Spleen (tissue), 11 donors: ENCODE measurements at regions not wholly inside any gene's neighbourhood (a gene's known extent, or its start where the extent isn't known, plus 50 kb on each side); places are given as distances from the start of the nearest gene placed in this dataset.
A peak's percentile ranks its signal among the peaks of the same experiment; 100 is the strongest.

Experiments used
- DNase-seq: peaks from one replicate; pipeline ENCODE4 v3.0.0-alpha.2; 2020
- H3K27ac ChIP-seq, 8 donors: fragments of 200-600 bp; sonication (generic) in 7 of 8; 1 replicate in 4 of 8; 2 replicates in 4 of 8; pipeline versions ENCODE4 v1.5.0 to v1.8.0; 2016 to 2021; ENCODE audit warnings: inconsistent platforms in 4 of 8, mild to moderate bottlenecking in 4 of 8, moderate library complexity in 1 of 8
- H3K27me3 ChIP-seq, 7 donors: fragments of 200-600 bp; sonication (generic) in 6 of 7; replicated peaks in 1 of 7; 1 replicate in 4 of 7; 2 replicates in 3 of 7; pipeline versions ENCODE4 v1.5.0 to v1.8.0; 2016 to 2021; ENCODE audit warnings: inconsistent platforms in 3 of 7, mild to moderate bottlenecking in 1 of 7
- H3K36me3 ChIP-seq, 6 donors: fragments of 200-600 bp; sonication (generic) in 5 of 6; 1 replicate in 4 of 6; 2 replicates in 2 of 6; pipeline versions ENCODE4 v1.5.0 to v1.8.0; 2016 to 2021; ENCODE audit warnings: inconsistent platforms in 2 of 6
- H3K4me1 ChIP-seq, 6 donors: fragments of 200-600 bp; sonication (generic) in 5 of 6; 1 replicate in 3 of 6; 2 replicates in 3 of 6; pipeline versions ENCODE4 v1.5.0 to v1.8.0; 2016 to 2021; ENCODE audit warnings: inconsistent platforms in 3 of 6
- H3K4me3 ChIP-seq, 8 donors: fragments of 200-600 bp; sonication (generic) in 7 of 8; 1 replicate in 4 of 8; 2 replicates in 4 of 8; pipeline versions ENCODE4 v1.5.0 to v1.8.0; 2016 to 2021; ENCODE audit warnings: inconsistent platforms in 4 of 8, mild to moderate bottlenecking in 4 of 8, moderate library complexity in 2 of 8
- H3K9me3 ChIP-seq, 8 donors: fragments of 200-600 bp; sonication (generic) in 7 of 8; 1 replicate in 4 of 8; 2 replicates in 4 of 8; pipeline versions ENCODE4 v1.5.0 to v1.8.0; 2016 to 2021; ENCODE audit warnings: inconsistent platforms in 4 of 8
- POLR2A ChIP-seq, 3 donors: fragments of 450-650 bp; IDR thresholded peaks; one replicate each; pipeline ENCODE4 v1.5.1; 2017; ENCODE audit warnings: antibody characterized with exemption in 3 of 3, mild to moderate bottlenecking in 1 of 3
- POLR2AphosphoS5 ChIP-seq, 3 donors: sonication (generic); formaldehyde crosslinking; IDR thresholded peaks; one replicate each; pipeline ENCODE4 v1.5.1; 2017; ENCODE audit warnings: antibody characterized with exemption in 3 of 3
- WGBS, 5 donors: extraction: QIAGEN DNeasy Blood & Tissue Kit in 3 of 5; methylation state at CpG; one replicate each; pipeline versions ENCODE4 v1.1.5 to v1.1.7; 2013 to 2018; 5-methylcytosine and 5-hydroxymethylcytosine counted together
- intact Hi-C: fragments of 100-400 bp; cut with DNase I; formaldehyde crosslinking; loops from one replicate; pipeline ENCODE4 v1.15.0; 2023; ENCODE audit warnings: low total_unique reads
- TF ChIP-seq, protein P1 (sequence below), 11 experiments: fragments of 200-600 bp in 7 of 11; fragments of 450-650 bp in 4 of 11; sonication (generic) in 4 of 11; IDR thresholded peaks in 8 of 11; conservative IDR thresholded peaks in 3 of 11; 1 replicate in 7 of 11; 2 replicates in 4 of 11; pipeline versions ENCODE4 v1.4.0 to v1.8.0; 2016 to 2021; ENCODE audit warnings: antibody characterized with exemption in 11 of 11, inconsistent platforms in 4 of 11, mild to moderate bottlenecking in 1 of 11
- donor health status: healthy with polysubstance abuse.
- donor health status: DM: no; HTN: no; CAD: no; lungs with moderate emphysema.
- donor health status: DM: no; HTN: no; CAD: no.
- donor health status: Bipolar disorder and iron deficiency.
- donor health status: healthy.
- donor health status: DM: no; HTN: no; CAD: no.
- donor health status: DM: yes; HTN: yes; CAD: no.

DNA sequence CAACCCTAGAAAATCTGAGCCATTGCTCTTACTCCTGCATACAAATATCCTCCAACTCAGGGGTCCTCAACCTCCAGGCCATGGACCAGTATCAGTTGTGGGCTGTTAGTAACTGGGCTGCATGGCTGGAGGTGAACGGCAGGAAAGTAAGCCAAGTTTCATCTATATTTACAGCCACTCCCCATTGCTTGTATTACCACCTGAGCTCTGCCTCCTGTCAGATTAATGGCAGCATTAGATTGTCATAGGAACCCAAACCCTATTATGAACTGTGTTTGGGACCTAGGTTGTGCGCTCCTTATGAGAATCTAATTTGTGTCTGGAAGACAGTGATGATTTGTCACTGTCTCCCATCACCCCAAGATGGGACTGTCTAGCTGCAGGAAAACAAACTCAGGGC lies 246.5 kb upstream of the CDIN1 start:
- Histone ChIP-seq H3K27ac (no peak overlapping the region), H3K9me3 (peaks cover 0 to 17% (median 10%) of the 10 kb centered on the region in 8 donors), H3K4me1 (no peaks in the 10 kb centered on the region), H3K27me3 (no peaks in the 10 kb centered on the region), H3K4me3 (no peak overlapping the region), H3K36me3 (no peaks in the 10 kb centered on the region)
- WGBS, 5 donors: 90 to 97% (median 94%) methylated on average over 2 of the region's 2 CpGs
- TF ChIP-seq POLR2A (IDR thresholded peaks at IDR 0.05) (no peak), POLR2AphosphoS5 (IDR thresholded peaks at IDR 0.05) (no peak)
- TF ChIP-seq, protein P1, sequence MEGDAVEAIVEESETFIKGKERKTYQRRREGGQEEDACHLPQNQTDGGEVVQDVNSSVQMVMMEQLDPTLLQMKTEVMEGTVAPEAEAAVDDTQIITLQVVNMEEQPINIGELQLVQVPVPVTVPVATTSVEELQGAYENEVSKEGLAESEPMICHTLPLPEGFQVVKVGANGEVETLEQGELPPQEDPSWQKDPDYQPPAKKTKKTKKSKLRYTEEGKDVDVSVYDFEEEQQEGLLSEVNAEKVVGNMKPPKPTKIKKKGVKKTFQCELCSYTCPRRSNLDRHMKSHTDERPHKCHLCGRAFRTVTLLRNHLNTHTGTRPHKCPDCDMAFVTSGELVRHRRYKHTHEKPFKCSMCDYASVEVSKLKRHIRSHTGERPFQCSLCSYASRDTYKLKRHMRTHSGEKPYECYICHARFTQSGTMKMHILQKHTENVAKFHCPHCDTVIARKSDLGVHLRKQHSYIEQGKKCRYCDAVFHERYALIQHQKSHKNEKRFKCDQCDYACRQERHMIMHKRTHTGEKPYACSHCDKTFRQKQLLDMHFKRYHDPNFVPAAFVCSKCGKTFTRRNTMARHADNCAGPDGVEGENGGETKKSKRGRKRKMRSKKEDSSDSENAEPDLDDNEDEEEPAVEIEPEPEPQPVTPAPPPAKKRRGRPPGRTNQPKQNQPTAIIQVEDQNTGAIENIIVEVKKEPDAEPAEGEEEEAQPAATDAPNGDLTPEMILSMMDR (IDR thresholded peaks at IDR 0.05 in 8 of 11, conservative IDR thresholded peaks at IDR 0.05 in 3 of 11): no peak
- intact Hi-C loops: no loop called here
- no peak for DNase-seq

DNA sequence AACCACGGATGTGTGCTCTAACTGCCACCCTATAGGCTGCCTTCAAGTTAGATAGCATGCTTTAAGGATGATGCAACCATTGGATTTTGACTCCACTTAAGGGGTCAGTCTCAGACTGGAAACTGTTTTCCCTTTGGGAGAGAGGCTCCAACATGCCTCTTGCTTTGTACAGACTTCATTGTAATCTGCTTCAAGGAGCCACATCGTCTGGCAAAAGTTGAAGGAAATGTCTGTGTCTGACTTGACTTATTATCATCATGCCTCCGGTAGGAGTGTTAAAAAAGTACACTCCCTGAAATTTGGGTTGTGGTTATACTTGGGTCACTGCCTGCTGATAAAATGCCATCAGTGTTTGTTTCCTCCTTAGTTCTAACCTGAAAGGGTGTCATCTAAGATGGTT lies 245.4 kb upstream of the CDIN1 start:
- peaks cover 0 to 7% (median under 1%) of the 10 kb centered on the region in 8 donors for H3K9me3 ChIP-seq
- TF ChIP-seq POLR2AphosphoS5 (IDR thresholded peaks at IDR 0.05): no peak
- no peak for TF ChIP-seq POLR2A (IDR thresholded peaks at IDR 0.05)
- TF ChIP-seq, protein P1 (IDR thresholded peaks at IDR 0.05 in 8 of 11, conservative IDR thresholded peaks at IDR 0.05 in 3 of 11): no peak
- WGBS, 5 donors: 17 to 39% (median 25%) methylated on average over 3 of the region's 3 CpGs
- no peaks in the 10 kb centered on the region for H3K27me3 ChIP-seq
- intact Hi-C loops: no loop called here
- no peak for DNase-seq
- no peak overlapping the region for H3K4me3 ChIP-seq
- H3K27ac ChIP-seq: peak overlapping the region in 1 of 8 donors; percentile 2
- H3K36me3 ChIP-seq: no peaks in the 10 kb centered on the region
- H3K4me1 ChIP-seq: no peaks in the 10 kb centered on the region

DNA sequence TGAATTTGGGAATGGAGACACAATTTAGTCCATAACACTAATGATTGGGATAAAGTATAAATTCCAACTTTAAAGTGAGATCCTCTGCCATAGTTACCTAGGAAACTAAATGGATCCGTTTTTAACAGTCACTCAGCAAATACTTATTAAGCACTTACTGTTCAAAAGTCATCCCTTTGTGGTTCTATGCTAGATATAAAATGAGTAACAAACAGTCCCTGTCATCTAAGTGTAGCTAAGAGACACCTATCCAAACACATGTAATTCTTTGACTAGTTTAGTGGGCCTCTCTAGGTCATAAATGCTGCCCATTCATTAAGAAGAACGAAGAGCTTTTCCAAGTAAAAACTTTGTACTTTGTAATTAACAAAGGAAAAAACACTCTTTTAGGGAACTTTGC lies 244.2 kb upstream of the CDIN1 start:
- TF ChIP-seq, protein P1 (IDR thresholded peaks at IDR 0.05 in 8 of 11, conservative IDR thresholded peaks at IDR 0.05 in 3 of 11): no peak
- TF ChIP-seq POLR2A (IDR thresholded peaks at IDR 0.05): no peak
- no peak for TF ChIP-seq POLR2AphosphoS5 (IDR thresholded peaks at IDR 0.05)
- no peak for DNase-seq
- no peak overlapping the region for H3K27ac ChIP-seq
- H3K27me3 ChIP-seq: no peaks in the 10 kb centered on the region
- WGBS, 5 donors: 73 to 88% (median 81%) methylated on average over 2 of the region's 2 CpGs
- intact Hi-C loops: no loop called here
- H3K36me3 ChIP-seq: no peaks in the 10 kb centered on the region
- H3K4me3 ChIP-seq: no peak overlapping the region
- no peaks in the 10 kb centered on the region for H3K4me1 ChIP-seq
- H3K9me3 ChIP-seq: peaks cover 0 to 3% (median 0%) of the 10 kb centered on the region in 8 donors

DNA sequence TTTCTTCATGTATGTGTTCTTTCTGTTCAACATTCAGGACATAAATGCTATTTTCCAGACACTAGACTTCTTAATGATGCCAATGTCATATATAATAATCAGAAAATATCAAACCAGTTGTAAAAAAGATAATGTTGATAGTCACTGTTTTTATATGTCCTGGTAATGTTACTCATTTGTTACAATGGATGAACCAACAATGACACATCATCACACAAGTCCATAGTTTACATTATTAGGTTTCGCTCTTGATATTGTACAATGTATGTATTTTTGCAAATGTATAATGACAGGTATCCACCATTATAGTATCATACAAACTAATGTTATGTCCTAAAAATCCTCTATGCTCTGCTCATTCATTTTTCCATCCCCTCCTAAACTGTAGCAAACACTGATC lies 243.8 kb upstream of the CDIN1 start:
- TF ChIP-seq POLR2AphosphoS5 (IDR thresholded peaks at IDR 0.05) (no peak), POLR2A (IDR thresholded peaks at IDR 0.05) (no peak)
- TF ChIP-seq, protein P1 (IDR thresholded peaks at IDR 0.05 in 8 of 11, conservative IDR thresholded peaks at IDR 0.05 in 3 of 11): no peak
- intact Hi-C loops: no loop called here
- DNase-seq: no peak
- Histone ChIP-seq H3K36me3 (no peaks in the 10 kb centered on the region), H3K27me3 (no peaks in the 10 kb centered on the region), H3K4me1 (no peaks in the 10 kb centered on the region), H3K27ac (no peak overlapping the region), H3K9me3 (peaks cover 0 to 3% (median 0%) of the 10 kb centered on the region in 8 donors), H3K4me3 (no peak overlapping the region)
- WGBS, 5 donors: 94 to 98% (median 97%) methylated on average over 1 of the region's 1 CpG
